Stimulated activated CD4-positive, alpha-beta T cell treated with anti-CD3 and anti-CD28 coated beads, Interleukin-4, amount 100 ng/mL, for 4 hours (primary cell): ENCODE measurements at regions not wholly inside any gene's neighbourhood (a gene's known extent, or its start where the extent isn't known, plus 50 kb on each side); places are given as distances from the start of the nearest gene placed in this dataset.
"Not testable (repeated sequence)": the region's sequence is repeated elsewhere in the genome, so short reads cannot be mapped to it uniquely, and the experiment has no call there.

Source experiments
- DNase-seq, 2 experiments: peaks; one replicate each; pipeline ENCODE4 v3.0.0-alpha.2; 2020

GRCh38 chr13:87878706-87879105 lies 207.5 kb downstream of the SLITRK5 start:
- DNase-seq: no peak

- DNase-seq: no peak
Observed at GRCh38 chr13:87884884-87885283, 213.7 kb downstream of the SLITRK5 start.

GRCh38 chr13:87887459-87888123 lies 216.4 kb downstream of the SLITRK5 start:
- no peak for DNase-seq

GRCh38 chr13:87889254-87889653 lies 218.1 kb downstream of the SLITRK5 start:
- no peak for DNase-seq

DNA sequence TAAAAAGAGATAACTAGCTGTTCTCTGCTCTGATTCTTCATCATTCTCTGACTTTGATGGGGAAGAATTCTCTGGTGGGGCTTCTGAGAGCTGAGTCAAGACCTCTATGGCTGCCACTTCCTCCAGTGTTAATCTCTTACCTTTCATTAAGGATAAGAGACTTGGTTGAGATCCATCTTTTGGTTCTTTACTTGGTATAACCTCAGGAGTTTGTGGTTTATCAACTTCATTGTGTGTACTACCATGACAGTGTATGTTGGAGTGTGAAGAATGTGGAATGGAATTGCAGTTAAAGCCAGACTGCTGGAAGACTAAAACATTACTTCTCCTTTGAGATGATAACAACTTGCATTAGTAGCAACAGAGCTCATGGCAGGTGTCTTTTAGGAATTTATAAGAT lies 222.0 kb downstream of the SLITRK5 start:
- no peak for DNase-seq

DNA sequence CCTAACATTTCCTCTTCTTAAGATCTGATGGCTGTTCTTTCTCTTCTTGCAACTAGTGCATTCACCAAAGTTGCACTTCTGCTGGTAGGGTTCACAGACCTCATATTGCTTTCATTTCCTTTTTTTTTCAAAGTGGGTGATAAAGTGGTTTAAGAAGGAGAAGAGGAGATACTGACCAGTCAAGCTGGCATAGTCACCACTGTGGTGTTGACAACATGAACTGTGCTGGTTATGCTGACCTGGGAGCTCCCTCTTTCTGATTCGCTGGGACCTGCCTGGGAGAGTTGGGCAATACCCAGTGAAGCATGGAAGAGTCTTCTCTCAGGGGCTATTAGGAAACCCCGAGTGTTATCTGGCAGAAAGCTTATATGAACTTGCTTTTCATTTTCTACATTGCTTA lies 222.9 kb downstream of the SLITRK5 start:
- DNase-seq: no peak

- no peak for DNase-seq
Observed at GRCh38 chr13:87903553-87903952, 232.4 kb downstream of the SLITRK5 start.

DNA sequence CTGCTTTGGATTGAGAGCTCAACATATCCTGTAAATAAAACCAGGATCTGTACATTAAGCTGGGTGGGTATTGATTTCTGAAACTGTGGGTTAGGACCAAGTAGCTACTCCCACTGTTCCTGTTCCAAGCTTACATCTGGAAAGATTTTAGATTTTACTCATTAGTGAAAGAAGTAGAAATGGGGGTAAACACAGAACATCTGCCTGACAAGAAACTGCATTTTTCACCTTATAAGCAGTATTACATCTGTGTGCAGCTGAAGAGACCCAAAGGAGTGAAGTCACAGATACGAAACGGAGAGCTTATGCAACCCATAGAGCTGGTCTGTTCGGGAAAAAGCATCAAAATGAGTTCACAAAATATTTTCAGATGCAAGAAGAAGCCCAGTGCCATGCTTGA lies 235.2 kb downstream of the SLITRK5 start:
- DNase-seq: no peak

DNA sequence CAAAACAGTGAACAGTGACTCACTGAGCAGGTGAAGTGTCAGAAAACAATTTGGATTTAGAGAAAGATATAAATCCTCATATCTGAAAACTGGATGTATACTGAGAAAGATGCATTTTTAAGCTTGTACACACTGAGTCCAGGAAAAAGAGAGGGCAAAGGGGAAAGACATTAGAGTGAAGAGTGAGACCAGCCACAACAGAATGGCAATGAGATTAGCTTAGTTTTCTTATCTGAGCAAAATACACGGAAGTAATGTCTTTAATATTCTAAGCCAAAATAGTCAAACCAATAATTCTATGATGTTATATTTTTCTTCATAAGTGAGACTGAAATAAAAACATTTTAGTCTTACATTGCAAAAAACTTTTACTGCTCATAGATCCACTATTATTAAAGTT lies 236.0 kb downstream of the SLITRK5 start:
- DNase-seq: no peak

DNA sequence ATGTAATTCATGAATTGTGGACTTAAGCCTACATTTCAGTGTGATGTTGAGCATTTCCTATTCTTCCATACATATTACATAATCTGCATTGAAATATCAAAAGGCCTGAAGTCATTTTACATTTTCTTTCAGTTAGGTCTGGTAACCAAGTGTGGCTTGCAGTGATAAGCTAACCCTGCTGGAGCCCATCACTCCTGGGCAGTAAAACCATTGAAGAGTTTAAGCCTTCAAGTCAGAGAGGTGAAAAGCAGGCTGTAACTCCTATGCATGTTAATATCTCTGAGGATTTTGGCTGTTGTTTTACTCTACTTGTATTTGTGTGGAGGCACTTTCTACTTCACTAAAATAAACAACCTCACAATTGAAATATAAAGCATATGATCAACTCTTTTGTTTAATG lies 248.8 kb downstream of the SLITRK5 start:
- no peak for DNase-seq

GRCh38 chr13:87923753-87924152 lies 252.6 kb downstream of the SLITRK5 start:
- no peak for DNase-seq

GRCh38 chr13:87925006-87925405 lies 253.8 kb downstream of the SLITRK5 start:
- no peak for DNase-seq

GRCh38 chr13:87940776-87941175 lies 269.6 kb downstream of the SLITRK5 start:
- no peak for DNase-seq

DNA sequence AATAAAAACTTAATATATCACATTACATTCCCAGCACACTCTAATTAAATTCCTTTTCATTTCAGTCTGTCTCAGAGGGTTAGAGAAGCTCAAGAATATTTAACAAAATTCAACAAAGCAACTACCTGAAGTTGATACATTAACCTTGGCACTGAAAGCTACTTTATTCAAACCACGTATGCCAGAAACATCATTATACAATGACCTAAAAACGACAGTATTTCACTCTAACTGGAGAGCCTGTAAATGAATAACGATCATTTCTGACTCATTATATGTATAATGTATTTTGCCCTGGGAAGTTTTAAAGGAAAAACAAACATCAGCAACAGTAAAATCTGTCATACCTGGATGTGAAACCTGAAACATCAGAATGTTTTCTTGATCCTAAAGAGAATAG lies 270.1 kb downstream of the SLITRK5 start:
- DNase-seq: no peak

DNA sequence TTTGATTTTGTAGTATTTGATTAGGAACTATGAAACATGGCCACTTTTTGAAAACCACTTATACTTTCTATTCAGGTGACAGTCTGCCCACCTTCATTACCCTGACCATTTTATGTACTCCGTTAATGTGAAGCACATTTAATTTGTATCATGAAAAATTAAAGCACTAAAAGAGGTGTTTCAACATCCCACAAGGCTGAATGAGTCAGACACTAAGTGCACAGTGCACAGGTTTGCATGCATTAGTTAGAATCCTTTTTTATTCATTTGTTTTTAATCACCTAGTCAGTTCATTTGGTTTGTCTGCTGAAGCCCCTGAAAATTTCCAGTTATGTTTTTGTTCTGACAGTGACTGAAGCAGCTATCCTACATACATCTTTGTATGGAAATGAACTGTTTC lies 271.0 kb downstream of the SLITRK5 start:
- DNase-seq: no peak

DNA sequence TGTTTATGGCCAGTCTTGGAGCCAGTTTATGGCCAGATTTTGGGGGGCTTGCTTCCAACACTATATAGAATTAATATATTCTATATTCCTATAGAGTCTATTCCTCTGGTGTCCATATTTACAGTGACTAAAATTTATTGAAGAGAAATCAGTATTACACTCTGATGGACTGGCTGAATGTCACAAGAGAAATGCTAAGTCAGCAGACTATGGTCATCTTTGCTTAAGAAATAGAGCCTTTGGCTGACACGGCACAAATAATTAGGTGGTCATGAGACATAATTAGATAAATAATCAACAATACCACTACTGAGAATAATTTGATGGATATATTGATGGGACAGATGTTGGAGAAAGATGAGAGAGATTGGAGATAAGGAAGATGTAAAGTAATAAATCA lies 272.9 kb downstream of the SLITRK5 start:
- no peak for DNase-seq

- no peak for DNase-seq
Observed at GRCh38 chr13:87952377-87952776, 281.2 kb downstream of the SLITRK5 start.

DNA sequence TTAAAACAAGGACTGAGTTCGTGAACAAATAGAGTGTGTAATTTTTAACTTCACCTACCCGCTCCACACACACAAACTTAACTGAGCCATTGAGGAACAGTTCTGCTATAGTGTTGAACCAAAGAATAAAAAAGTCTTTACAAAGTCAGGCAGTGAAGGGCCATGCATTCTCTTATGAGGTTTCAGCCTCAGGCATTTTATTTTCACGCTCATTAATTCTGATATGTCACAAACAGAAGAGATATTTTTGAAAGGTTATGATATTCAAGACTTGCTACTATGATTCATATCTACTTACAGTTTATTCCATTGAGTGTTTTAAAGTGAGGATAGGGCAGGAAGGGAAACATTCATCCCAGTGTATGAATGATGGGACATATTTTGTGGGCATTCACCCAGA lies 282.2 kb downstream of the SLITRK5 start:
- no peak for DNase-seq

DNA sequence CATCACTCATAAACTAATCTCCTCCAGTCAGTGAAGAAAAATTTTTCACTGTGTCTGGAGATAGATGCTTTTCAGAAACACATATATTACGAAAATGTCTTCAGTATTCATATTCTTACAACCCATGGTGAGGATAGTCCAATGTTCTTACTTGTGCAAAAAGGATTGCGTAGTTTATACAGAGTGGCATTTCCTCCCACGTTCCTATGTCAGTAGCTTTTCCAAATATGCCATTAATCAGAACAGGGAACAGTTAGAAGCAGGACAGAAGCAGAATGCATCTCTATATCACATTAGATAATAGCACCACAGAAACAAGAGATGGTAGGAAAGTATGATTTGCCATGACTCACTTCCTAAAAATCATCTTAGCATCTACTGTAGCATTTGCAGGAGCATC lies 282.9 kb downstream of the SLITRK5 start:
- no peak for DNase-seq

- DNase-seq: no peak
Observed at GRCh38 chr13:87961546-87961945, 290.4 kb downstream of the SLITRK5 start.

GRCh38 chr13:87972568-87972967 lies 301.4 kb downstream of the SLITRK5 start:
- no peak for DNase-seq

DNA sequence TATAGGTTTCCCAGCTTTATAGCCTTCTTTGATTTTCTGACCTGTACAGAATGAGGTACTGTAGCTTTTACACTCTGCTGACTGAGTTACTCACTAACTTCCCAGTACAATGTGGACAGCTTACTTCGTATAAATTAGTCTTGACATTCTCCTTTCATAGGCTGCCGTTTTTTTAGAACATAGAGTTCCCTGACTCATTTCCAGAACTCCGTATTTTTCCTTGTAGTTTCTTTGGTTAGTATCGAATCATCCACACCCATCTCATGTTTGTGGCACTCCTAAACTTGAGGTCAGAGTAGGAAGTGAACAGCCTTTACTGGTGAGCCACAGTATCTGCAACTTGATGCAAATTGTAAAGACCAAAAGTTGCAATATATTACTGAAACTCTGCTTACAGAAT lies 303.9 kb downstream of the SLITRK5 start:
- DNase-seq: no peak

- DNase-seq: not testable (repeated sequence)
Observed at GRCh38 chr13:87976650-87977049, 305.5 kb downstream of the SLITRK5 start.

DNA sequence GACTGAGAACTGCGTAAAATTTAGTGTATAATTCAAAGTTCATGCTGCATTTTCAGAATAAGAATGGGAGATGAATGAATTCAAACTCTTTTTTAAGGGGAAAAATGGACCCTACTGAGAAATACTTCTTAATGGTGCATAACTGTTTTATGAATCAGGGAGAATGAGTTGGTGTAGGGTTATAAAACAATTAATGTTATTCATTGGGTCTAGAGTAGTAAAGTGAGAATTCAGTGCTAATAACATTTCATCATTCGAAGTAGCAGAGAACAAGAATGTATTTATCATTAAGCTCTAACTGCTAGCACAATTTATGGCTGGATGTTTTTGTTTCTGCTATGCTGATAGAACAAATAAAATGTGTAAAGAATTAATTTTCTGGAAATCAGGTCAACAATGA lies 310.2 kb downstream of the SLITRK5 start:
- no peak for DNase-seq

DNA sequence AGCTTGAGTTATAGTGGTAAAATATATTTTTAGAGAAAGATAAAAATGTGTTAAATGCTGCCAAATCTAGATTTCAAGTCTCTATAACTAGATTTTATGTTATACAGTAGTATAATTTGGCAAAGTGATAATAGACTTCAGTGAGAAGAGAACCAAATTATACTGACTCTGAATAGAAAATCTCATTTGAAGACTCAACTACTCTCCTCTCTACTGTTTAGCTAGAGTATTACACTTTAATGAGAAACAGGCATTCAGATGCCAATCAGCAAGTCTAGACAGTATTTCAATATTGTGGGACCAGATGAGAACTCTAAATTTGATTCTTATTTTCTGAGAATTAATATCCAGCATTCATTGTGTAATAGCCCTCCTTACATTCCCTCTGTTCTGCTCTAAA lies 311.2 kb downstream of the SLITRK5 start:
- no peak for DNase-seq
